HG02798 (cell line): ENCODE measurements at regions not wholly inside any gene's neighbourhood (a gene's known extent, or its start where the extent isn't known, plus 50 kb on each side); places are given as distances from the start of the nearest gene placed in this dataset.

ENCODE experiments used
- ATAC-seq: cut with Tn5 transposase; IDR thresholded peaks from one replicate; pipeline ENCODE4 v1.9.1; 2021; ENCODE audit warnings: mild to moderate bottlenecking; ENCODE audit not compliant: unreplicated experiment, poor library complexity

GRCh38 chr2:9753665-9754531, 89.4 kb upstream of the TAF1B start:
- ATAC-seq = peak; percentile 47

- ATAC-seq = no peak
These were observed 88.8 kb upstream of the TAF1B start for GRCh38 chr2:9754532-9754887.

GRCh38 chr2:9755008-9755407, 88.3 kb upstream of the TAF1B start:
- no peak for ATAC-seq

- ATAC-seq = no peak
These were observed 87.6 kb upstream of the TAF1B start for GRCh38 chr2:9755638-9756037.

- no peak for ATAC-seq
These were observed 86.5 kb upstream of the TAF1B start for GRCh38 chr2:9756692-9757250.

- no peak for ATAC-seq
These were observed 85.6 kb upstream of the TAF1B start for GRCh38 chr2:9757501-9758264.

- no peak for ATAC-seq
These were observed 84.5 kb upstream of the TAF1B start for GRCh38 chr2:9758741-9759140.

GRCh38 chr2:9760069-9760901, 83.0 kb upstream of the TAF1B start:
- no peak for ATAC-seq

GRCh38 chr2:9760902-9761228, 82.4 kb upstream of the TAF1B start:
- ATAC-seq = no peak

GRCh38 chr2:9761577-9761976, 81.7 kb upstream of the TAF1B start:
- no peak for ATAC-seq

GRCh38 chr2:9762164-9762563, 81.1 kb upstream of the TAF1B start:
- ATAC-seq = no peak

- no peak for ATAC-seq
These were observed 80.3 kb upstream of the TAF1B start for GRCh38 chr2:9762941-9763340.

GRCh38 chr2:9763356-9764152, 79.7 kb upstream of the TAF1B start:
- no peak for ATAC-seq

- ATAC-seq = no peak
These were observed 79.0 kb upstream of the TAF1B start for GRCh38 chr2:9764153-9764778.

- ATAC-seq = no peak
These were observed 77.4 kb upstream of the TAF1B start for GRCh38 chr2:9765611-9766531.

GRCh38 chr2:9767656-9768281, 75.5 kb upstream of the TAF1B start:
- no peak for ATAC-seq

- no peak for ATAC-seq
These were observed 74.9 kb upstream of the TAF1B start for GRCh38 chr2:9768388-9768787.
